ENCODE measurements at regions not wholly inside any gene's neighbourhood (a gene's known extent, or its start where the extent isn't known, plus 50 kb on each side); places are given as distances from the start of the nearest gene placed in this dataset.

GRCh38 chr13:39259371-39260140 lies 221.3 kb downstream of the NHLRC3 start:
- TF ChIP-seq CTCF (IDR thresholded peaks at IDR 0.05) (no peak), POLR2AphosphoS5 (IDR thresholded peaks at IDR 0.05) (no peak), POLR2A (IDR thresholded peaks at IDR 0.05; ENCODE audit: low read depth) (no peak)

All from esophagus muscularis mucosa (tissue), 3 donors.